Glomerular endothelial cell (primary cell): ENCODE measurements at regions not wholly inside any gene's neighbourhood (a gene's known extent, or its start where the extent isn't known, plus 50 kb on each side); places are given as distances from the start of the nearest gene placed in this dataset.

Source experiments
- DNase-seq: peaks from one replicate; pipeline ENCODE4 v3.0.0-alpha.2; 2011; ENCODE audit warnings: low read depth, low spot score; ENCODE audit errors: extremely low read depth

DNA sequence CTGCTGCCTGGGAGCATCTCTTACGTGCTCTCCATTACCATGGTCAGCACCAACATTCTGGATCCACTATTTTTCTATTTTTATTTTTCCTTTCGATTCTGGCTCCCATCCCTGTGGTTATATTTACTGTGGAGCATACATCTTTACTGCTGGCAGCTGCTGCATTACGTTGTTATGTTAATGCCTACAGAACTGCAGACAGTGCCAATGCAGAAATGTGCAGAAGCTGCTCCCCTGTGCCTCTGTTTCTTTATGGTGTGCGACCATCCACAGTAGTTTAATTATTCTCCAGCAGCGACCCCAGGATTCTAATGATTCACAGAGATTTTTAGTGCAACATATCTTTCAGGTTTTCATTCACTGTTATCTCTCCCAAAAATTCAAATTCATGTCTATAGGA is 911.7 kb upstream of the SLITRK6 start:
- no peak for DNase-seq

DNA sequence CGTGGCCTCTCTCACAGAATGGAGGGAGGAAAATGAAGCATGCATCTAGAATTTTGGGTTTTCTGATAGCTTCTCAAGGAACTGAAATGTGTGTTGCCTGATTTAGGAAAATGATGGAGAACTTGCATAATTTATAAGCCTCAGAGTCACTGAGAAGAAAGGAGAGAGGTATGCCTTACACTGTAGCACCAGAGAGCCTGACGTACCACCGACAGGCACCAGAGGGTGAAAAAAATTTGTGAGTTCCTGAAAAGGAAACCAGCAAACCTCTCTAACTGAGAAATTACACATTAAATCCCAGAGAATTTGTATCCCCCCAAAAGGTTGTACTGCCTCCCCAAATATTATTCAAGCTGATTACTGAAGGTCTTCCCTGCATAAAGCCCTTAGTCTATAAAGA is 915.3 kb upstream of the SLITRK6 start:
- no peak for DNase-seq

DNA sequence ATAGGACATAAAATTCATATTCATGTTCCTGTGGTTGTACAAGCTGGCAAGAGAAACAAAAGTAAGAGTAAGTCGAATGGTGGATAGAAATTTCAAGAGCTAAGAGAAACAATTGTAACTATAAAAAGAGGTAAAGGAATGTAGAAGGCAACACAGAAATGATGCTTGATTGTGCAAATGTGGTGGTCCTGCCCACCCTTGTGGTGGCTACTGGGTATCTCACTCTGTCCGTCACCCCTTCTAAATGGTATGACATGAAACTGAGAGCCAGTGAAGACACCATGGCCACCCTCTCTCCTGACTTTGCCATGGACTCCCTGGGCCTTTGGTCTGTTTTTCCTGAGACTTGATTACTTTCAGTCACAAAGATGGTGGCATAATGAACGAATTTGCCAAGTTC is 925.9 kb upstream of the SLITRK6 start:
- no peak for DNase-seq

DNA sequence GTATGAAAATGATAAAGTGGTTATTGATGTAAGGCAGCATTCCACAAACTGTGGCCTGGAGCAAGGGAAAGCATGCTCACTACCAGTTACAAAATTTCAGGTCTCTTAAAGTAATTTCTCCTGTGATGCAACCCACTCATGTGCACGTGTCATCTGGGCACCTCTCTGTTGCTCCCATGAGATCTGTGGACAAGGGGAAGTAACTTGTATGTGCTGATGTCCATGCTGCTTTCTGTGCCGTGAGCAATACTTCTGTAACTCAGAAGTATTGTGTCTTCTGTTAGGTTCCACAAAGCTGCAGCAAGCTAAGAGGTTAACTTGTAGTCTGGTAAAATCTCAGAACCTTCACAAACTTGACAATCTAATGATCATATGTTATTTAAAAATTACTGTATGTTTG is 930.0 kb upstream of the SLITRK6 start:
- no peak for DNase-seq

DNA sequence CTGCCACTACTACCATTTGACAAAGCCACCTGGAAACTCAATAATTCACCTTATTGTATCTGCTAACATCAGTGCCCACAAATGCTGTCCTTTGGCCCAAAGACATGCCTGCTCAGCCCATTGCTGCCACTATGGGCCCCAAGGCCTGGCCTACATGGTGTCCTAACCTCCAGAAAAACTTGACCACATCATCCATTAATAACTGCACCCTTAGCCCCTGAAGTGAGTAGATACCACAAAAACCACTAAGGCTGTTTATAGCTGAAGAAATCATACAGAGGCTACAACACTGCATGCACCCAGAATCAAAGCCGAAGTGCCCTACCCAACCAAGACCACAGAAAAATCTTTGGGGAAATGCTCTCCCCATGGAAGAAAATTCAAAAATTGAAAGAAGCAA is 932.8 kb upstream of the SLITRK6 start:
- DNase-seq: no peak

DNA sequence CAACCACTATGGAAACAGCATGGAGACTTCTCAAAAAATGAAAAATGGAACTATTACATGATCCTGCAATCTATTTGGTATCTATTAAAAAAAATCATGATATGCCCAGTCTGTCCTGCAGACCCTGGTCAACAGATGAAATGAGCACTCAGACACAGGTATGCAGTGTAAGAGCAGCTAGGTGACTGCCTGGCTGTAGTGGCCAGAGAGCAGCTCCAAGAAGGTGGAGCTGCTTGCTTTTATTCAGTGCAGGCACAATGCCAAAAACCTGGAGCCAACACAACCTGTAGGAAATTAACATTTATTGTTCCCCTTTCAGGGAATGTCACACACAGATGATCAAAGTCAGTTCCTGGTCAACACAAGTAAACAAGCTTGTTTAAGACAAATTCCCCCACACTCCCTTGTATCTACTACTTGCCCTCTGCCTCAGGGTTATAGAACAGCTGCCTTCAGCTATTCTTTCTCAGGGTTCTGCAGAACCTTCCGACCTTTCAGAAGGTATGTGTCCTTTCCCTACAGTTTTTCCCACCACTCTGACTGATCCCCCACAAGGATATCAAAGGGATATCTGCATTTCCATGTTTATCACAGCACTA is 933.7 kb upstream of the SLITRK5 start:
- DNase-seq: no peak

DNA sequence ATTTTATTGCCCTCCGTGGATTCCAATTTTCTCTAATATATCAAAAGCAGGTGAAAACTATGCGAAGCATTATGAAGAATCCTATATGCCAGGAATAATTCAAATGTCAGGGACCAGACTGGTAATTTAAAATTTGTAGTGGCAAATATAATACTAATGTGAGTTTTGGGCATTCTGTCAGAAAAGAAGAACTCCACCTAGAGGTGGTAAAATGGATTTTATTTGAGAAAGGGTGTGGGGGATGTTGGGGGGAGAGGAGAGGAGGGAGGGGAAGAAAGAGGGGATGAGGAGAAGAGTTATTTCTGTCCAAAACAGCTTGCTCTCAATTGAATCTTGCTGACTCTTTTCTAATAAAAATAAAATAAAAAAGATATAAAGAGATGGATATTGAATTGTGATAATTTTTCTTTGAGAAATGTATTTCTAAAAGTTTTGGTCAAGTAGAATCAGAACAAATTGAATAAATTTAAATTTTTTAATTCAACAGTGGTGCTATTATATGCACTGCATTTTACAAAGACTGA is 929.3 kb upstream of the SLITRK5 start:
- no peak for DNase-seq

DNA sequence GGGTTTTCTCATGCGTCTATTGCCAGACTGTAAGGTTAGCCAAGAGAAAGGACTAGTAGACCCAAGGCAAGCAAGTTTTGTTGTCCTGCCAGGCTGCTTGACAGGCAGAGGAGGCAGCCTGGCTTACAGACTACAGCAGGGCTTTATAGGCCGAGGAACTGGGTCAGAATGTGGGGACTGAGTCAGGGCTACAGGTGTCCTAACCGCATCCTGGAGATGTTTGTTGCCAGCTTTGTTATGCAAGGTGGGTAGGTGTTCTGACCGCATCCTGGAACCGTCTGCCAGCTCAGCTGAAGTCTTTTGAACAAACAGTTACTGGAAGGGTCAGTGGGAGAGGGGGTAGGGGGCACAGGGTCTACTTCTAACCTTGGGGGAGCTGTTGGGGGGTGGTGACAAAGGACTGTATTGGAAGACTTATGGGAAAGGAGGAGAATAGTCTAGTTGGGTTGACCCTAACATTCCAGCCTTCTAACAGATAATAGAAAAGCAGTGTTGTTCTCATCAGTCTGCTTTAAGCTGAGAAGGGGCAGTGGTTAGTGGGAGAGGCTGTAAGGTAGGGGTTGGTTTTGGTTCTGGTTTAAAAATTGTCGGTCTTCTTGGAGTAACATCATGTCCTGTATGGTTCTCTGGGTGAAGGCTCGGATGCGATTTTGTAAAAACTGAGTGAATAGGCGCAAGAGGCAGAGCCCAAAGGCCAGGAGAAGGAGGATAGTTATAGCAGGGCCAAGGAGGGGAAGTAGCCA is 913.8 kb upstream of the SLITRK5 start:
- no peak for DNase-seq

DNA sequence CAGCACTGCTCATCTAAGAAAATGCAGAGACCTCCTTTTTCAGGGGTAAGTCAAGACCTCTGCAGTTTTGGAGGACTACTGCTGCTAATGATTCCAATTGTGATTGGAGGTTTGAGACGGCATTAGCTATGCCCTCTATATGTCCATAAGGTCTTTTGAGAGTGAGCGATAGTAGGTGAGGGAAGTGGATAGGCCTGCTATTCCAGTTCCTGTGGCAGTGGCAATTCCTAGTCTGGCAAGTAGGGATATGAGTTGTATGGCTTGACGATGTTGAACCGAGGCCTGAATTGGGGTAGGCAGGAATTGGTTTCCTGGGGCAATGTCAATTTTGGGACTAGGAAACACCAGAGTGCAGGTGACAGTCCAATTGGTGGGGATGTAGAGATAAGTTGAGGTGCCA is 913.1 kb upstream of the SLITRK5 start:
- no peak for DNase-seq

DNA sequence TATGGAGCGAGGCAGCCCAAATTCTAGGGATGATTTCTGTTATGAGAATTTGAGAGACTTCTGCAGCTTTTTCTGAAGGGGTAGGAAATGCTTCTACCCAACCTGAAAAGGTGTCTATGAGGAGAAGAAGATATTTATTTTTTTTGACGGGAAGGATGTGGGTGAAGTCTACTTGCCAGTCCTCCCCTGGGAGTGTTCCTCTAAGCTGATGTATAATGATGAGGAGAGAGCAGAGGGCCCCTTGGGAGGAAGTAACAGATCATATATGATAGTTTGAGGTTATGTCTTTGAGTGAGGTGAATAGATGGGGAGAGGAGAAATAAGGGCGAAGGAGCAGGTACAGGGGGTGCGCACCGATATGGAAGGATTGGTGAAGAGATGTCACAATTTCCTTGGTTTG is 910.6 kb upstream of the SLITRK5 start:
- no peak for DNase-seq

DNA sequence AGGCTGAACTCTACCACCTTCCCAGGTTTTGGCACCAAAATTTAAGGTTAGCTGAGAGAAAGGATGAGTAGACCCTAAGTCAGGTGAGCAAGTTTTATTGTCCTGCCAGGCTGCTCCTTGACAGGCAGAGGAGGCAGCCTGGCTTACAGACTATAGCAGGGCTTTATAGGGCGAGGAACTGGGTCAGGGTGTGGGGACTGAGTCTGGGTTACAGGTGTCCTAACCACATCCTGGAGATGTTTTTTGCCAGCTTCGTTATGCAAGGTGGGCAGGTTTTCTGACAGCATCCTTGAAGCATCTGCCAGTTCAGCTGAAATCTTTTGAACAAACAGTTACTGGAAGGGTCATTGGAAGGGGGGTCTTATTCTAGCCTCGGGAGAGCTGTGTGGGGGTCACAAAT is 905.7 kb upstream of the SLITRK5 start:
- no peak for DNase-seq

DNA sequence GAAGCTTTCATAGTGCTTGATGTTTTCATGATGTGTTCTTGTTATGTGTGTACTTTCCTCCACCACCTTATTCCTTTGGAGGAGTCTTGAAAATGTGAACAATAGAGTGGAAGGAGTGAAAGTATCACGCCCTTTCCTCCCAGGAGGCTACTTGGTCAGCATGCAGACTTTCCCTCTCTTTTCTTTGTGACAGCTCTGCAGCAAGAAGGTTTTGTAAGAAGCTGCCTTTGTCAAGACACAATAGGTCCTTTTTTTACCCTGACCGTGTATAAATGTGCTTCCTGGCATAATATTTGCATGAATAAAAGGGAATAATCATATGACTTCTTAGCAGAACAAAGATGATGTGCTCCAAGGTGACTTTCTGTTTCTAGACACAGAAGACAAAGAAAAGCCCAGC is 882.6 kb upstream of the SLITRK5 start:
- no peak for DNase-seq

DNA sequence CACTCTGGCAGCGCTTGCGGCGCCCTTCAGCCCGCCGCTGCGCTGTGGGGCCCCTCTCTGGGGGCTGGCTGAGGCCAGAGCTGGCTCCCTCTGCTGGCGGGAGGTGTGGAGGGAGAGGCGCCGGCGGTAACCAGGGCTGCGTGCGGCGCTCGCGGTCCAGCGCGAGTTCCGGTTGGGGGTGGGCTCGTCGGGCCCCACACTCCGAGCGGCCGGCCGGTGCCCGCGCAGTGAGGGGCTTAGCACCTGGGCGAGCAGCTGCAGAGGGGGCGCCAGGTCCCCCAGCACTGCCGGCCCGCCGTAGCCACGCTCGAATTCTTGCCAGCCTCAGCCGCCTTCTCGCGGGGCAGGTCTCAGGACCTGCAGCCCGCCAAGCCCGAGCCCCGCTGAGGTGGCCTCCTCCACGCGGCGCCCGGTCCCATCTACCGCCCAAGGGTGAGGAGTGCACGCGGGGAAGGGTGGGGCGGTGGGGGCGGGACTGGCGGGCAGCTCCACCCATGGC is 879.0 kb upstream of the SLITRK5 start:
- no peak for DNase-seq

DNA sequence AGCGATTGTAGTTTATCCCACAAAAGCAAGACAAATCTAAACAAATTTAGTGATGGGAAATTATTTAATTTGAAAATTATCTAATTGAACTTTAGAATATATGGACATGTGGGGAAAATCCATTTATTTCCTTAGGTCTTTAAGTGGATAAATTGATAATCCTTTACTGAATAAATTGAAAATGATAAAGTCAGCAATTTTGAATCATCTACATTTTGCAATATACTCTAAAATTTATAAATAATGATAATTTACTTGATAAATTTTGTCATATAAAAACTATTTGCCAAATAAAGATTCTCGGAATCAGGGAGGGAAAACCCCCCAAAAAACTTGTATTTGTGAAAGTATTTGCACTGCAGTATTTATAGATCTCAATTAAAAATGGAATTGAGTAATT is 875.3 kb upstream of the SLITRK5 start:
- DNase-seq: no peak

DNA sequence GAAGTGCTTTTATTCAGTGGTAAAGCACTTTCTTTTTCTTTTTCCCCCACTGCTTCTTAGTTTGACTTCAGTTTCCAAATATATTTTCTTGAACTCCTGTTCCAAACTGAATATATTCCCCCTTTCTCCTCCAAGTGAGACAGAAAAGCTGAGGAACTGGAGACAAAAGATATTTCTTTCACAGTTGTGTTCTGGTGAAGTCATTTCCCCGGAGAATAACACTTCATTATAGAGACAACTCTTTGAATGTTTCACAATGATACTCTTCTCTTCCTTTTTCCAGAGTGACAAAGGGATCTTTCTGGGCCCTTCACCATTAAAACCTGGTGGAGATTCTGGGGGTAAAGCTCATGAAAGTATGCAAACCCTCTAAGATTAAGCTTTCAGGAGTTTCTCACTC is 860.8 kb upstream of the SLITRK5 start:
- no peak for DNase-seq

DNA sequence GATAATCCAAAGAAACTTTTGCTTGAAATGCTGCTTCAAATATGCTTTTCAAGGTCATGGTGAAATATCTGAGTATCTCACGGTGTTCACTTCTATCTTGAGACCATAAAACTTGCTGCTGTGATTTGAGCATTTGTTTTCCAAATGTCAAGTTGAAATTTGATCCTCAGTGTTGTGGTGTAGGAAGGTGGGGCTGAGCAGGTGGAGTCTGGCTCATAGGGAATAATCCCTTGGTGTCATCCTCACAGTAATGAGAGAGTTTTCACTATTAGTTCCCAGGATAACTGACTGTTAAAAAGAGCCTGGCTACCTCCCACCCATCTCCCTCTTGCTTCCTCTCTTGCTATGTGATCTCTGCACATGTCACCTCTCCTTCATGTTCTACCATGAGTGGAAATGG is 858.0 kb upstream of the SLITRK5 start:
- DNase-seq: no peak

DNA sequence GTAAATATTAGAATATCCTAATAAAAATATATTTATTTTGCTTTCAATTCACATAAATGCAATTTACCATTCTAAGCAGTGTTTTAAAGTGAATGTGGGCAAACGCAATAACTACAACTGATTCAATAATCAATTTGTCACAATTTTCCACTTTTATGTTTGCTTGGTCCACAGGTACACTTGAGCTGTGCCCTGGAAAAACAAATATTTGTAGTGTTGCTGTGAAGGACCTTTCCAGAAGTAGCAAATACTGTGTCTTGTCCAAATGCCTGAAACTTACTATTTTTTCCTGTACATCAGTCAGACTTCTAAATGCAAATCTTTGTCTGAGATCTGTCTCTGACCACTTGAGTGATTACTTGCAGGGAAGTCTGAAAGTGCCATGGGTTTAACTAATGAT is 845.8 kb upstream of the SLITRK5 start:
- DNase-seq: no peak

DNA sequence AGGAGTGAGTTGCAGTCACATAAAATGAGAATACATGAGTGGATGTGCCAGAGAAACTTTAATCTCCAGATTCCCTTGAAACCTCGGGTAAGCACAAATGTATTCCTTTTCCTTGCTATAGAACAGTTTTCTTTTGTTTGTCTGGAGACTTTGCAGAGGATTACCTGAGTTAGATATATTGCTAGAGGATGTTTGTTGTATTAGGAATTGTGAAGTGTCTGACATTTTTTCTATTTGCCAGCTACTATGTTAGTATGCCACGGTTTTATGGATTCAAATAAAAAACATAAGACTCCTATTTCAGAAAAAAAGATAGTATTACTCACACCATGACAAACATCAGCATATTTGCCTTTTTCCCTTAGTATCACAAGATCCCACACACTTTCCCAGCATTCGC is 844.9 kb upstream of the SLITRK5 start:
- no peak for DNase-seq

DNA sequence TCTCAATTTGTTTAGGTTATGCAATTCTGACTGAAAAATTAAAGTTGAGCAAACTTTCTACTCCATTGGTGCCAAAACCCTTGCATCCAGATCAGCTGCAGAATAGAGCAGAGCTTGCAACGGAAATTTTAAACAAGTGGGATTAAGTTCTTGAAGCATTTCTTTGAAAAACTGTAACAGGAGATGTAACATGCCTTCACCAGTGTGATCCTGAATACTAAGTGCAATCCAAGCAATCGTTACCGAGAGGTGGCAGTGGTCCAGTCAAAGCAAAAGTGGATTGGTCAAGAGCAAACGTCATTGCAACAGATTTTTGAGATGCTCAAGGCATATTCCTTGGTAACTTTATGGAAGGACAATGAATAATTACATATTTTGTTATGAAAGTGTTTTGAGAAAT is 841.1 kb upstream of the SLITRK5 start:
- DNase-seq: no peak

DNA sequence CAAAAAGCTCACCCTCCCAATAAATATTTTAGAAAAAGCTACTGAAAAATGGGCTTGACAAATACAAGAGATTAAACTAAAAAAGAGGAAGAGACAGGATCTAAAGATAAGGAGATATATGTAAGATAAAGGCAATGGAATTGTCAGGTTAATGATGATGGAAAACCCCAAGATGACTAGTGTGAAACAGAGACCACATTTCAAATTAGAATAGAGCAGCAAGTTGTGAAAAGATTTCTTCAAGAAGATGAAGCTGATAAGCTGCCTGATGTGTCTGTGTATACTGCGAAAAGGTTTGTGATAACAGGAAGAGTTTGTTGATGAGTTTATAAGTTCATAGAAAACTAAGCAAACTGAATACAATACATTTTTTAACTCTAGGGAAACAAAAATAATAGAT is 840.1 kb upstream of the SLITRK5 start:
- DNase-seq: no peak

DNA sequence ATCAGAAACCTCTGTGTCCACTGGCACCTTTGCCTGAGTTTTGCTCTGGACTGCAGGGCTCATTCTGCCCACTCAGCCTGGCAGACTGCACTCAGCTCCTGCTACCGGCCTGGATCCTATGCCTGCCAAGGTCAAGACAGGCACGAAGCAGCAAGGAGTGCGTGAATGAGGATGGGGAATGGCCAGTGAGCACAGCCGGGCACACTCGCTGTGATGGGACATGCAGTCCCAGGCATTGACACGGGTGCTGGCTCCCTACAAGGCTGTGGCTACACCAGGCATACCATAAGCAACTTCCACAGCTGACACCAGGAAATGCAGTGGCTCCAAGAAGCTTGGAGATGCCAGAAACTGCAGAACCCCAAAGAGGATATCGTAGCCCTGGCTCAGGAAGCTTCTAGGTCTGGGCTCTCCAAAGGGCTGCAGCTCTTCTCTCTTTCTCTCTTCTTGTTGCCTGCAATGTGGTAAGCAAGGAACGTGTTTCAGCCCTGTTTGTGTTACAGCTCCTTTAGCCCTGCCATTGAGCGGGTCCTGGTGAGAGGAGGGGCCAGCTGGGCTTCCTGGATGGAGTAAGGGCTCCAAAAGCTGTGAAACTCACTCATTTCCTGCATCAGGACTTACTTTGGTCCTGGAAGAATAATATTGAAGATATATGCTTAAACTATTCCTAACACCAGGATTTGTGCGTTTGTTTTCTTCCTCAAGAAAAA is 832.6 kb upstream of the SLITRK5 start:
- DNase-seq: no peak

DNA sequence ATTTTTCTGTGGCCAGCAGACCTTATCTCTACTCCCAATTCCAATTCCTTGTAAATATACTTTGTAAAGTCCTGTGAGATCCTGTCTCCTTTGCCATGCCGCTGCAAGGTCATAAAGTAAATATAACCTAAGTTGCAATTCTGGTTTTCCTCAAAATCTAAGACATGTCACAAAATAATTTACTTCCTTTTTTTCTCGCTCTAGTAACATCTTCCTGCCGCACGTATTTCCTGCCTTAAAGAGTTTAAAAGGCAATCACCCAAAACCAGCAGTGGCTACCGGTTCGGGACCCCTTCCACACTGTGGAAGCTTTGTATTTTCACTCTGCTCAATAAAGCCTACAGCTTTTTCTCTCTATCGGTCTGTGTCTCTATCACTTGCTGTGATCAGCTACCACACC is 832.0 kb upstream of the SLITRK5 start:
- DNase-seq: no peak
